NCI-H345 (cell line): ENCODE measurements at regions not wholly inside any gene's neighbourhood (a gene's known extent, or its start where the extent isn't known, plus 50 kb on each side); places are given as distances from the start of the nearest gene placed in this dataset.

Experiments
- DNase-seq: peaks from one replicate; lab custom pipeline; 2025; lab: John Stamatoyannopoulos, UW

DNA sequence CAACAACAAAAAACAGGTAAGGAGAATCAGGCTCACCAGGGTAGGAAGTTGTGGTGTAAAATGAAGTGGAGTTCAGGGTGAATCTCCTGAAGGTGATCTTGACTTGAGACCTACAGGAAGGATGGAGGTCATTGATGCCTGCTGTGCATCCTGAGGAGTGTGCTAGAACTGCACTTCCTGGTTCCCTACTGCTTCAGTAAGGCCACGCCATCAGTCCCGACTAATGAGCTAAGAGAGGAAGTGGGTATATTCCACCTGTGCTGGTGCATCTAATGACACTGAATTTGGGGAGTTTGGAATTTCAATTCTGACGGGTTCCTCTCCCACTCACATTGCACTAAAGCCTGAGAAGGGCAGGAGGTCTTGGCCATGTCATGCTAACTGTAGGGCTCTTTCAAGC is 349.3 kb upstream of the SLC14A2 start:
- no peak for DNase-seq

DNA sequence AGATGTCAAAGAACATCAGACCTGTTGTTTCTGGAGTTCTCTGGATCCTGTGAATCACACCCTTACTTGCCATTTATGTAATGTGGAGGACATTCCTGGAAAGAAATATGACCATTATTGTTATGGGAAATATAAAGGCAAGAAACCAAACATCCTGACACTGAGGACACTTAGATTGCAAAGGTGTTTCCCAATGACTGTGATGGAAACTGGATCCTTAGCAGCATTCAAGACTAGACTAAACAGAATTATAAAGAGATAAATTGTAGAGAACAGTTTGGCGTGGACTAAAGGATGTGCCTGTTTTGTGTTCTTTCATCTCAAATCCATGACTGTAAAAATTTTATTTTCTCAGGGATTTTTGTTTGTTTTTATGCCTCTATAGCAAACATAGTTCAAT is 347.7 kb upstream of the SLC14A2 start:
- DNase-seq: no peak

DNA sequence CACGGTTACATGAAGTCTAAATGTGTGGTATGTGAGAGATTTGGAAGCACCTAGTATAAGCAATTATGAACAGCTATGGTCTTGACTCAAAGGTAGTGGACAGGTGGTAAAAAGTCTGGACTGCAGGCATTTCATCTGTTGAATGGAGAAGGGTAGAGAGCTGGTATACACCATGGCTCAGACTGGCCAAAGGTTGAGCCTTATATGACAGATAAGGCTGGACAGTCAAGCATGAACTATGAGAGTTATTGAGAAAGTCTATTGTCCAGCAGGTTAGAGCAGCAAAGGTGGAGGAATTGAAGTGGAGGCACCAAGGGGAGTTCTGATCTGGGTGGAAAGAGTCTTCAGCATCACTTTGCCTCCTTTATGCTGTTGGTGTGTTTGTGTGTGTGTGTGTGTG is 346.7 kb upstream of the SLC14A2 start:
- no peak for DNase-seq

- no peak for DNase-seq
These were observed 344.9 kb upstream of the SLC14A2 start for GRCh38 chr18:45270289-45270771.

DNA sequence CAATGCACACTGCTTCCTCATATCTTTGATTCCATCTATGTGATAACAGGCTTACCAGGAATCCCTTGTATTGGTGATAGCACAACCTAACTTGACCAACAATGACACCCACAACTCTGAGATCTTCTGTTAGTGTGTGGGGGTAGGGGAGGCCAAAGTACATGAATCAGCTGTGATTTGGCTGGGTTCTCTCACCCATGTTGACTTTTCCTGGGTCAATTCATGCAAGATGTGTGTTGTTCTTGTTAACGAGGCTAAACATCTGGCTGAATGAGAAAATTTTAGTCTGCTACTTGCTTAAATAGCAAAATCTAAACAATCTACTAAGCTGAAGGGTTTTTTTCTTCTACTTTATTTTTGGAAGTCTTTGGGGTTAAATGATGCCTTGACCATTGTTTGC is 341.2 kb upstream of the SLC14A2 start:
- no peak for DNase-seq

GRCh38 chr18:45275367-45276113 is 339.7 kb upstream of the SLC14A2 start:
- peak; percentile 3 for DNase-seq

GRCh38 chr18:45276878-45277277 is 338.4 kb upstream of the SLC14A2 start:
- no peak for DNase-seq

DNA sequence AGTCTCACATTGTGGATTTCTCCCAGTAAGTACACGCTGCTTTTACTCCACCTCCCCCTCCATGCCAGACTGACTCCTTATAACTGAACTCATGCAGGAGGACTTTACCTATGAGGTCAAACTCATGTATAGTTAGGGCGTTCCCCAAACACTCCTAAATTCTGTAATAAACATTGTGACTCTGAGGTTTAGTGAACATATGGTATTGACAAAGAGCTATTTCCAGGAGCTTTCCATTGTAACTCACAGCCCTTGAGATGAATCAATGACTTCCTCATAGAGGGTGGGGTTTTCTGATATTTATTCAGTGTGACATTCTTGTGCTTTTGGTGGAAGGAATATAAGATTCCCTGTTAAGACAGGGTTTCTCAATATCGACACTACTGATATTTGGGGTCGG is 337.4 kb upstream of the SLC14A2 start:
- DNase-seq: no peak

DNA sequence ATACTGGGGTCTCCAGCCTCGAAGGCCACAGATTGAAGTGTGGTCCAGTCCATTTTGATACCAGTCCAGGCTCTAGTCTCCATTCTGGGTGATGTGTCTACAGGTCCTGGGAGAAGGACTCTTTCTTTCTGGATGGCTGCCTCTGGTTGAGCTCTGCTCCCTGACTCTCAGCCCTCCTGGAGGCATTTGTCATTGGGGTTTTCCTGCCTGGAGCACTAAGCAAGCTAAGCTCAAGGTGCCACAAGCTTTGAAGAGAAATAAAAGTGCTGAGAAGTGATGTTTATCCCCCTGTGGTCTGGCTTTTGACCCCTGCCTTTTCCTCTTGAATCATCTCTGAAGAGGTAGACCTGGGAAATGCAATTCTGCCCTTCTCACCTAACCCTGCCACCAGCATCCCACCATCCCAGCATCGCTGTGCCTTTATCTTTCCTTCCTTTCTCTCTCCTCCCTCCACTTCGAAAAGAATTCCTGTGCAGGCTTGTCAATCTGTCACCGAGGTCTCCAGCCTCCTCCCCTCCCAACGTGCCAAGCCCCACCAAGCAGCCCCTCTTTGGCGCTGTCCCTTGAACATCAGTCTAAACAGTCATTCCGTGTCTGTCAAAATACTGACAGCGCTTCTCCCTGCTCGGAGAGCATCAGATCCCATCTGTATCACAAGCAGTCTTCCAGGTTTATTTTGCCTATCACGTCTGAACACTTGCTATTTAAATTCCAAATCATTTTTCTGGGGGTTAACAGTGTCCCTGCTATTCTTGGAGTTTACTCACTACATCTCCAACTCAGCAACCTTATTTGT is 334.6 kb upstream of the SLC14A2 start:
- no peak for DNase-seq

DNA sequence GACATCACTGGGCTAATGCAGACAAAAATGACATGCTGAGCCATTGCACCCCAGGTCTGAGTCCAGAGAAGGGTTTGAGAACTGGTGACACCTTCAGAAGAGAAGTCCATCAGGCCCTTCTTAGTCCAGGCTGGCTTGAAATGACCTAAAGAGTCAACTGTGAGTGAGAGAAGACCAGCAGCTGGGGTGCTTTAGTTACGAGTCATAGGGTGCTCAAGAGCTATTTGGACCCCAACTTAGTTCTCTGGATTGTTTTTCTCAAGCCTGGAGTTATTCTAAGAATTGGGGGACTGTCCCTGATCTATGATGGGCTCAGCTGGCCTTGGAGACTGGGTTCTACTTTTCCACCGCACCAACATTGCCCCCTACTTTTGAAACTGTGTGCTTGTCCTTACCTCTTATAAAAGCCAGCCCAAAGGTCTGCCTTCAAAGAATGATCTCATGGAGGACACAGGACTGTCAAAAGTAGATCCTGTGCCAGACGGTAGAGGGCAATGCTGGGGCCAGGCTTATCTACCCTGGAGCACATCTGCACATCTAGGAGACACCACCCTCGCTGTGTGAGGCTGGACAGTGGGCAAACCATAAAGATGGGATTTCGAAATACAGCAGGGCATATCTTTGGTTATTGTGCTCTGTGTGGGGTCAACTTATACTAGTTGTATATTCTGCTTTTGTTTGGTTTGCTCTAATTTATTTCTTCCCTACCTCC is 333.0 kb upstream of the SLC14A2 start:
- DNase-seq: no peak

GRCh38 chr18:45284174-45284573 is 331.1 kb upstream of the SLC14A2 start:
- DNase-seq: no peak

DNA sequence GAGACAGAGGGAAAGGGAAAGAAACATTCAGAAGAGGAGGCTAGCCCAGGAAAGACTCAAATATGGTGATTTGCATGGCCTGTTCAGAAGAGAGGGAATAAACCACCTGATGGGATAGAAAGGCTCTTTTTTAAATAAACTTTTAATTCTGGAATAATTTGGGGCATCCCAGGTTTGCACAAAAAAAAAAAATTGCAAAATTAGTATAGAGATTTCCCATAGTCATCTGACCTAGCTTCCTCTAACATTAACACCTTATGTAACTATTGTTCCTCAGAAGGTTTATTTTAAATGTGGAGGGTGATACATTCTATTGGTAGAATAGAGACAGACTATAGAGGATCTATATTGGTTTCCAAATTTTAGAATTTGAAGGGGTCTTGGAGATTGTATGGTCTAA is 330.4 kb upstream of the SLC14A2 start:
- DNase-seq: no peak

DNA sequence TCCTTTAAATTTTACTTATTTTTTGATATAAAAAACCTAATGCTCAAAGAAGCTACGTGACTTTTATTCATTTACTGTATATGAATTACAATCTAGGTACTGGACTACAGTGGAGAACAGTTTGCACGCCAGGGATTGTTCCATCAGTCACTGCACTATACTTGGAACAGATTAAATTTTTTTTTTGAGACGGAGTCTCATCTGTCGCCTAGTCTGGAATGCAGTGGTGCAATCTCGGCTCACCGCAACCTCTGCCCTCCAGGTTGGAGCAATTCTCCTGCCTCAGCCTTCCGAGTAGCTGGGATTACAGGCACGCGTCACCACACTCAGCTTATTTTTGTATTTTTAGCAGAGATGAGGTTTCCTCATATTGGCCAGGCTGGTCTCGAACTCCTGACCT is 330.0 kb upstream of the SLC14A2 start:
- no peak for DNase-seq

DNA sequence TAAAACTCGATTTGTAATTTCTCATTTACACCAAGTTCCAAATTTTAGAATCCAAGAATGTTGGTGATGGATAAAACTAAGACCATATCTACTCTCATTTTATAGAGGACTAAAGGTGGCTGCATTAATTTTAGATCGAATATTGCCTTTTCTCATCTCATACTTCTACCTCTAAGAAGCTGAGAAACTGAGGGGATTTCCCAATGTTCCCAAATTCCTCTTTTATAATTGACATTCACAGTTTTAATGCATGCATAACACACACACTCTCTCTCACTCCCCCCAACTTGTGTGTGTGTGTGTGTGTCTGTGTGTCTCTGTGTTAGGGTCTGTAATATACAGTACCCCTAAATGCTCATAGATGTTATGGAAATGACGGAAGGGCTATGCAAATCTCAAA is 328.8 kb upstream of the SLC14A2 start:
- DNase-seq: no peak

GRCh38 chr18:45287531-45287930 is 327.7 kb upstream of the SLC14A2 start:
- DNase-seq: no peak

DNA sequence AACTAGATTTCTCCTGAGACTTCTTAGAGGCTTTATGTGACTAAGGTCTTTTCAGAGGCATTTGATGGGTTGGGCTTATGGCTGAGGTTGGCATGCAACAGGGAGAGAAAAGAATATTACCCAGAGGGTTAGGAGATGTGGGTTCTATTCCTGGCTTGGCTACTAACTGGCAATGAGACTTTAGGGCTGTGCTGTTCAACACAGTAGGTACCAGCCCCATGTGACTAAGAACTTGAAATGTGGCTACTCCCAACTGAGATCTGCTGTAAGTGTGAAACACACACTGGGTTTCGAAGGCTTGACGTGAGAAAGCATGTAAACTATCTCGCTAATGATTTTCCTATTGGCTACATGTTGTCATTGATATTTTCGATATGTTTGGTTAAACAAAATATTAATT is 324.9 kb upstream of the SLC14A2 start:
- DNase-seq: no peak

DNA sequence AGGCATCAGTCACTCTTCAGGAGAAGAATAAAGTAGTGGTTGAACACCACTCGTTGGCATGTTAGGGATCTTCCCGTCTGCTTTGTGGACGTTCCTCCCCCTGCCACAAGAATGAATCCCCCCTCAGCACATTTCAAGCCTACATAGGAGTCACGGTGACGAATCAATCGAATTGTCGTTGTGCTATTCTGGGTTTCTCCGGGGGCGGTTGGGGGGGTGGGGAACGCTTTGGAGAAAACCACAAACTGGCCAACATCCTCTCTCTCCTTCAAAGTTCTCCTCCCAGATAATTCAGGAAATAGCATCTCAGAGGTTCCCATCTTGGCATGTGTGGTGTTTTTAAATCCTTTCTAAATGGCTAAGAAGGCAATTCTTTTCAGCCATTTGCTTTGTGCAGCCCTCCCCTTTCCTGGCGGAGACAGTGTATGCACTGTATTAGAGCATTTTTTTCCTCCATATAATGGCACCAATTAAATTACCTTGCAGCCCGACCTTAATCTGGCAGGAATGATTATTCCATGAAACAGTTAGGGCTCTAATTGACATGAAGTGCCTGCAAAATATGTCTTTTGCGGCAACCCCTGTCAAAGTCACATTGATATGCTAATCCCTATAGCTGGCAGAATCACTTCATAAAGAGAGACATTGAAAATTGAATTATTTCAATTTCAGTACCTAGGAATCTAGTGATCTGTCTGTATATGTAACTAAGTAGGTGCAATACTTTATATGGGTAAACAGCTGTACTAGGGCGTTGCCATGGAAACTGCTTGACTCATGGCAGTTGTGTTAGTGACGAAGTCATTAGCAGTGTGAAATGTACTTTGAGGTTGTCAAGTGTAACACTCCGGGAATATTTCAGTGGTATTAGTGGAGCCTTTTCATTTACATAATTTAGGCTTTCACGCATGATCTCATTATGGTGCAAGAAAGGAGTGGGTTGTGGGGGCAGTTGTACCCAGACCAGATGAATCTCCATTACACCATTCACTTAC is 323.4 kb upstream of the SLC14A2 start:
- no peak for DNase-seq

DNA sequence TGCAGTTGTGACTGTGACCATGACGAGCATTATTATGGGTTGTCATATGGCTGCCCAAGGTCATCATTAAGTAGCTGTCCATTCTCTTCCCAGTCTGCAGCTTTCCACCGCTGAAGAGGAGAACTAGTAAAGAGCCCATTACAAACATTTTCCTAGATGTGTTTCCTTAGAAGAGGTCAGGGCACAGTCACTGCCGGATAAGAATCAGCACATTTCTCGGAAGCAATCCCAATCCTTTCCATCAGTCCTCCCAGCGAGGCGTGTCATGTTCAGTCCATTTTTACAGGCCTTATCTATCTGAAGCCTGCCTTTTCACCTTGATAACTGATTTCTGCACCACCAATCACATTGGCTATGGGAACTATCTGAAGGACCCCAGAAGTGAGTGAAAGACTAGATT is 319.9 kb upstream of the SLC14A2 start:
- no peak for DNase-seq

GRCh38 chr18:45298986-45299385 is 316.3 kb upstream of the SLC14A2 start:
- DNase-seq: no peak

- DNase-seq: no peak
These were observed 312.2 kb upstream of the SLC14A2 start for GRCh38 chr18:45303026-45303425.

DNA sequence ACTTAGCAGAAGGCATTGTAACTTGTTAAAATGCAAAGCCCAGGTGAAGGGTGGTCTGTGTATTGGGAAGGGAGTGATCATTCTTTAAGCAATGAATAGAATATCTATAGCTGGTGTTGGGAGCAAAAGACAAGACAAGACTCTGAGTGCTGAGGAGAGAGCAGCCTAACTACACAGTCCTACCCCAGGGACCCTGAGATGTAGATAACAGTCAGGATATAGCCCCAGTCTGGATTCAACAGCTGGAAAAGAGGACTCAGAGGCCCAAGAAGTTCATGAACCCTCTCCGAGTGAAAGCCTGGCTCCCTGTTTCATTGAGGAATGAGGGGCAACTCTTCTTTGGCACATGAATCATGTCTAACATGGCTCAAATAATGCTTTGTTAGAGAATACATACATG is 310.7 kb upstream of the SLC14A2 start:
- DNase-seq: no peak
